ENCODE measurements at regions not wholly inside any gene's neighbourhood (a gene's known extent, or its start where the extent isn't known, plus 50 kb on each side); places are given as distances from the start of the nearest gene placed in this dataset.

- TF ChIP-seq EP300 (IDR thresholded peaks at IDR 0.05) (no peak), CTCF (IDR thresholded peaks at IDR 0.05) (no peak), POLR2AphosphoS5 (IDR thresholded peaks at IDR 0.05) (no peak), POLR2A (IDR thresholded peaks at IDR 0.05) (no peak)
Observed at GRCh38 chr15:36178303-36178633, 401.2 kb upstream of the CDIN1 start.

All from gastroesophageal sphincter (tissue), 3 donors.